ENCODE measurements at regions not wholly inside any gene's neighbourhood (a gene's known extent, or its start where the extent isn't known, plus 50 kb on each side); places are given as distances from the start of the nearest gene placed in this dataset.

- DNase-seq (ENCODE audit: extremely low read depth, insufficient read length), result no peak
- H3K36me3 ChIP-seq (ENCODE audit: control insufficient read depth, insufficient read depth, low read length), result no peaks in the 10 kb centered on the region
These were observed 89.6 kb upstream of the ARPP21 start for GRCh38 chr3:35549690-35550089.

GRCh38 chr3:35562141-35562540 is 77.2 kb upstream of the ARPP21 start:
- Histone ChIP-seq H3K4me3 (replicated peaks; ENCODE audit: low read depth, low read length) (no peak overlapping the region), H3K27me3 (replicated peaks; ENCODE audit: control insufficient read depth, insufficient read depth, low read length) (no peaks in the 10 kb centered on the region), H3K36me3 (ENCODE audit: control insufficient read depth, insufficient read depth, low read length) (no peaks in the 10 kb centered on the region)
- no peak for DNase-seq (ENCODE audit: extremely low read depth, insufficient read length)
- TF ChIP-seq CTCF (IDR thresholded peaks at IDR 0.05; ENCODE audit: insufficient read depth, low read length, poor library complexity, severe bottlenecking), result no peak

More at GRCh38 chr3:35549690-35550089, 89.6 kb upstream of the ARPP21 start:
- Histone ChIP-seq H3K4me3 (replicated peaks; ENCODE audit: low read depth, low read length) (no peak overlapping the region), H3K27me3 (replicated peaks; ENCODE audit: control insufficient read depth, insufficient read depth, low read length) (no peaks in the 10 kb centered on the region)
- TF ChIP-seq CTCF (IDR thresholded peaks at IDR 0.05; ENCODE audit: insufficient read depth, low read length, poor library complexity, severe bottlenecking), result no peak

- no peak for TF ChIP-seq CTCF (IDR thresholded peaks at IDR 0.05; ENCODE audit: insufficient read depth, low read length, poor library complexity, severe bottlenecking)
- no peaks in the 10 kb centered on the region for H3K36me3 ChIP-seq (ENCODE audit: control insufficient read depth, insufficient read depth, low read length)
- no peak overlapping the region for H3K4me3 ChIP-seq (replicated peaks; ENCODE audit: low read depth, low read length)
- DNase-seq (ENCODE audit: extremely low read depth, insufficient read length), result no peak
- H3K27me3 ChIP-seq (replicated peaks; ENCODE audit: control insufficient read depth, insufficient read depth, low read length), result no peaks in the 10 kb centered on the region
These were observed 74.3 kb upstream of the ARPP21 start for GRCh38 chr3:35565048-35565447.

Measured in GM06990 (cell line).